ENCODE measurements at regions not wholly inside any gene's neighbourhood (a gene's known extent, or its start where the extent isn't known, plus 50 kb on each side); places are given as distances from the start of the nearest gene placed in this dataset.

DNA sequence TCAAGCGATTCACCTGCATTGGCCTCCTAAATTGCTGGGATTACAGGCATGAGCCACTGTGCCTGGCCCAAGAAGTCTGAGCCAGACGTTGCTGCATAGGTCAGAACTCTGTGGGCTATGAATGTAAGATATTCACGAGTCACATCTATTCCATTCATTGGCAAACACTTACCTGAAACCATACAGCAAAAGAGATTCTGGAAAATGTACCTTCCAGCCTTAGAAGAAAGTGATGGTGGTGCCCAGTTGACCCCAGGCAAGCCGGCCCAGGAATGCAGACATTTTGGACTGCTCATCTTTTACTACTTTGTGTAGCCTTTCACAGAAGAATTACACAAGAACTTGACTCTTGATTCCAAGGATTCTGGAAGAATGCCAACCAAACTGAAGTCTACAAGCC lies 135.6 kb upstream of the N4BP1 start:
- no peak for TF ChIP-seq EZH2 (IDR thresholded peaks at IDR 0.05)
- TF ChIP-seq CEBPB (IDR thresholded peaks at IDR 0.05; ENCODE audit: low read depth) = no peak
